NCI-H128 (cell line): ENCODE measurements at regions not wholly inside any gene's neighbourhood (a gene's known extent, or its start where the extent isn't known, plus 50 kb on each side); places are given as distances from the start of the nearest gene placed in this dataset.

Experiments used
- DNase-seq: peaks from one replicate; lab custom pipeline; 2025; ENCODE audit not compliant: unreplicated experiment; lab: John Stamatoyannopoulos, UW

DNA sequence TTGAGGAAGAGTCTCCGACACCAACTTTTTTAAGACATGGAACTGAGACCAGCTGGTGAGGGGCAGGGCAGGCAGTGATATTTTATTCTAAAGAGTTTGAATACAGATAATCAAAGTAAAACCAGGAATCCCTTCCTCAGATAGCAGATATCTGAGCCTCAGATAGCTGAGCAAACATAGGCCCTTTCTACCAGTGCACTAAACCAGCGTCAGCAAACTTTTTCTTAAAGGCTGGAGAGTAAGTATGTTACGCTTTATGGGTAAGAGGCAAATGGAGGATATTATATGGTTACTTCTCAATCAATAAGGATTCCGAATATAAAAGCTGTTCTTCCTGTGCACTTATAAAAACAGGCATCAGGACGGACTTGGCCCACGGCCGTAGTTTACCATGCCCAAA, 73.9 kb downstream of the WNT5A start:
- no peak for DNase-seq

DNA sequence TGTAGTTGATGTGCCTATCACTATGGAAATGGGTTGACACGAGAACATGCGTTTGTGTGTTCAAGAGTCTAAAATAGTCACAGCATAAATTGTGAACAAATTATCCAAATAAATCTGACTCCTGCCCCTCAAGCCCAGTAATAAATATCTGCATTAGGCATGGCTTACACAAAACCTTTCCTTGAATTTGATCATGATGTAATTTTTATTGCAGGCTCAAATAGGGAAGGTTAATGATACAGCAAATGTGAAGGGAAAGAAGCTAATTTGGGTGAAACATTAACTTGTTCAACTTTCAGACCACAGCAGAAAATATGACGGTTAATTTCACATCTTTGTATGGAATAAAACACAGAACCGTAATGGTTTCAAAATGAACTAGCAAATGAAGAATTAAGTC, 74.6 kb downstream of the WNT5A start:
- no peak for DNase-seq

DNA sequence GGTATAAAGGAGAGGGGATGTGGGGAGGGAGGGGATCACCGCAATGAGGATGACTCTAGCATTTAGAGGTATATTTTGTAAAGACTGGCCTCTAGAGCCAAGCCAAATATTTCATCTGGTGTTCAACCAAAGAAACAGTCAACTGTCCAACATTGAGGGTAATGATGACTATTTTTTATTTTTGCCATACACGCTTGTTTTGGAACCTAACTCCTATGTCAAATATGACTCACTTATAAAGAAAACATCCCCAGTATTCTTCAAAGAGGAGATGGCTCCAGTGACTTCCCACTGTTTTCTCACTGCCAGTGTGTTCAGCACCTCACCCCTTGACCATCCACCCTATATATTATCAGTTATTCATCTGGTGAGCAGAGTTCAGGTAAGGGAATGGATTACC, 77.3 kb downstream of the WNT5A start:
- no peak for DNase-seq

DNA sequence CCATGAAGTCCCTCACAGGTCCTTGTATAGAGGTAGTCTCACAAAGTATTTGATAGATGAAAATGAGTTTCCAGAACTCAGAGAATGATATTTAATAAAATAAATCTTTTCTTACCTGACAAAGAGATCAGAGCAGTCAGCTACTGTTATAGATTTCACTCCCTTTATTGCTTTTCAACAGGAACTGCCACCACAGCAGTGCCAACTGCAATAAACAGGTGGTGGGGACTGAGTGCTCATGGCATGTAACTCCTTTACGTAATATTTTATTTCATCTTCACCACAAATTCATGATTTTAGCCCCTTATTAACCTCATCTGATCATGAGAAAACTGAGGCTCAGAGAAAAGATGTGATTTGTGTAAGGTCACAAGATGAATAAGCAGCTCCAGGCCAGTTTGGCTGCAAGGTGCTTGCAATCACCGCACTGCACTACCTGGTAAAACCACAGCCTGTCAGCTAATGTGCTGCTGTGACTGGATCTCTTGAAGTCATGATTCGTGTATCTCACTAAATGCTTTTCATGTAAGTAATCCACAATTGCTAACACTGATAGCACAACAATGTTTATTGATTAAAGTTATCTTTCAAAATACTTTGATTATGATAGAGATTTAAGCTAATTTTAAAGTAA, 78.8 kb downstream of the WNT5A start:
- no peak for DNase-seq

DNA sequence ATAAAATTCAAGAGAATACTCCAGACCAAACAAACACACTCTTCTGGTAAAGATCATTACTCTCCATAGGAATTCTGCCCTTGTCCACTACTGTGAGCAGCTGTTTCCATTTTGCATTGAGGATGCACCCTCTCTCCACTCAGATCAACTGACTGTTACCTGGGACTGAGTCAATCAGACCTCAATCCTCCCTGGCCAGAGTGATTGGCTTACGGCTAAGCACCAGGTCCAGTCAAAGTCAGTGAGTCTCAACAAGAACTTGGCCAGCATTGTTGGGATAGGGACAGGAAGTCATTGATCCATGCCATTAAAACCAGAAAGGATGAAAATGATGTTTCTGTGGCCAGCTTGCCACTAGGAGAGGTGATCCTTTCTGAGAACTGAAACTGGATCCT, 79.7 kb downstream of the WNT5A start:
- DNase-seq = no peak

DNA sequence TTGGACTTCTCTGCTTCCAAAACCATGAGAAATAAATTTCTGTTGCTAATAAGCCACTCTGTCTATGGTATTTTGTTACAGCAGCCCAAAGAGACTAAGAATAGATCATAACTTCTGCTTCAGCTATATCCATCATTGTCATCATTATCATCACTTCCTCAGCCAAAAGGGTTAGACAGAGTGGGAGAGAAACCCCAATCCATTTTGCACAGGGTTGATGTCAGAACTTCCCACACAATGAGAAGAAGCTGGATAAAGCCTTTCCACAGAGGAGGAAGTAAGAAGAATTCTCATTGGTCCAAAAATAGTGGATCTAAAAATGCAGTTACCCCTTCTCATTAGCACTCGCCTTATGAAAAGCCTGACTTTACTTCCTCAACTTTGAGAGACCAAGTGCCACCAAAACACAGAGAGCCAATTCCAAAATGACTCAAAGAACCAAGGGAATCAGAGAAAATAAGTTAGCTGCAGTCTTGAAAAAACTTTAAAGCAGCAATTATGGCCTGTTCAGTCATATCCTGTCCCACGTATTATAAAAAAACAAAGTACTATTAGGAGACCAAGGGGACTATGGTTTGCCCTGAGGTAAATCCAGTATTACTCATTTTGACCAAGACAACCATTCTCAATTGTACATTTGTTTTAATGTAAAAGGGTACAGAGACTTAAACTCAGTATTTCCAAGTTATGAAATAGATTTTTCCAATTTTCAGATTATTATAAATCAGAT, 80.2 kb downstream of the WNT5A start:
- DNase-seq = no peak

DNA sequence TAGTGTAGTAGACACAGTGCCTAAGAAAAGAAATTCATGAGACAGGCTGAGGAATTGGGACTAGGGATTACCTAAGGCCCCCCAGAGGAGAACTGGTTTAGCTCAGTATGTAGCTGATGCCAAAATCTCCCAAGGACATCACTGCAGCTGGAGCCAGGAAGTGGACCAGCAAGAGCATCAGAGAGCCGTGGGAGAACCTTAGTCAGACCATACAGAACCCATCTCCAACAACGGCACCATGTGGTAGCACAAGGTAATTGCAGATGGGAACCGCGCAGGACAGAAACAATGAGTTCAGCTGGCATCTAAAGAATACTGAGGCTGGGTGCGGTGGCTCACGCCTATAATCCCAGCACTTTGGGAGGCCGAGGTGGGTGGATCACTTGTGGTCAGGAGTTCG, 81.7 kb downstream of the WNT5A start:
- no peak for DNase-seq

DNA sequence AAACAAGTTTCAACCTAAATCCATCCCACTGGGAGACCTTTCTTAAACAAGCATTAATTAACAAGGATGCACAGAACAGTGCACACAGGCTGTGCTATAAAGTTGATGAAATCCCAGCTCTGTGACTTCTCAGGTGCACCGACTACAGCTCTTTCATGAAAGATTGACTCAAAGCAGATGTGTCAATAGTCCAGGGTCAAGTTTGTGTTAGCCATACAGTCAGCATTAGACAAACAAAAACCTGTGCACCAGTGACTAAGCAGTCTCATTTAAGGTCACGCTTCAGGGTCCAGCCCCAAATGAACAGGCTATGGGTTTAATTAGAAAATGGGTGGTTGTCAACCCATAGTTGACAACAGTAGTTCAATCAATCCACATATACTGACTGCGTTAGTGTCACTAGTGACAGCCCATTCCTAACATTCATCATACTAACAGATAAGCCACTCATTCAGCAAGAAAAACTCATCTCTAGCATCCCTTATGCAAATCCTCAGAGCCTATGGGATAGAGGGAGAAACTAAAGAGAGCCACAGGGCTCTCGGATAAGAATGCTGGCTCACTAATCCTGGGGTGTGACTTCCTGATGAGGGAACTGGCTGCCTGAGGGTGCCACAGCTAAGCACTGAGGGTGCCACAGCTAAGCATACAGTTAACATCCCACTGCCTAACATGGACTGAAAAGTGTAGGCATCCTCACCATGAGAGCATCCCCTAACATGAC, 84.1 kb downstream of the WNT5A start:
- DNase-seq = no peak

DNA sequence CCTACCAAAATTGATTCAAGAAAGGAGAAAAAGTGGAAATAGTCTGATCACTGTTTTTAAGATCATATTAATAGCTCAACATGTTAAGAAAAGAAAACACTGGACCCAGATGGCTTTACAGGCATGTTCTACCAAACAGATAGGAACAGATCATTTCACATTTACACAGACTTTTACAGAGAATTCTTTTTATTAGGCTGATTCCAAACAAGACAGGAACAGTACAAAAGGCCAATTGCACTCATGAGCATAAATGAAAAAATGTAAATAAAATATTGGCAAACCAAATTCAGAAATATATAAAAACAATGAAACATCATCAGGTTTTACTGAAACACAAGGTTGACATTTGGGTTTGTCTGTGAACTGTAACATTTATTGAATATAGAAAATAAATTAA, 106.5 kb downstream of the WNT5A start:
- no peak for DNase-seq

DNA sequence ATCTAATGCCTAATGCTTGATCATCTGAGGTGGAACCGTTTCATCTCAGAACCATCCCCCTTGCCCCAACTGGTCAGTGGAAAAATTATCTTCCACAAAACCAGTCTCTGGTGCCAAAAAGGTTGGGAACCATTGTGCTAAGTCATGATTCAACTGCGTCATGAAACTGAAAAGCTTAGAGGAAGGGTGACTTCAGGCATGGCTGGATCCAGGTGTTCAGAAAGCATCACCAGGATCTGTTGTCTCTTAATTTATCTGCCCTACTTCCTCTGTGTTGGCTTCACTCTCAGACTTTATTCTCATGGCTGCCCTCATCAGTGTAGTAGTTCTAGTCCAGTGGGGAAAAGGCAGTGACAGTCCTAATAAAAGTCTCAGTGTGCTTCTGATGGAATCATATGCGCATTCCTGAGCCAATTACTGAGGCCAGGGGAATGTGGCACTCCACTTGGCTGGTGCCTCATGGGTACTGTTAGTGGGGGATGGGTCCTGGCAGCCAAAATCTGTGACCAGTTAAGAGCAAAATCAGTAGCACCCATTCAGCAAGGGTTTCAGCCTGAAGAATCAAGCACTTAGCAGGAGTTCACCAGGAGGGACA, 110.3 kb downstream of the WNT5A start:
- no peak for DNase-seq

DNA sequence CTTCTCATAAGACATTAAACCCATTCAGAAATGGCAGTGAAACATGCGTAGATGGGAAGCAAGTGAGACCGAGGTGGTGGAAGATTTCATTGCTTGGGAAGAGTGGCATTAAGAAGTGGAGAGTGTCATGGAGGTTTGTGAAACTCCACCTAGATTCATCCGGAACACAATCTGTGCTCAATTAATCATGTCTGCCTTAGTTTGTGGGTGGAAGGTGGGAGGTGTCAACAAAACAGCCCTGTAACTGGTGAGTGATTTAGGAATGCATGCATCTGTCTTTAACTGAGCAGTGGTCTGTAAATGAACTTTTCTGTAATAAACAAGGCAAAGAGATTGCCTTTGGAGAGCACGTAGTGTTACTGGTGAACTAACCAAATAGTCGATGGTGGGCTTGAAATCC, 113.7 kb downstream of the WNT5A start:
- DNase-seq = no peak

DNA sequence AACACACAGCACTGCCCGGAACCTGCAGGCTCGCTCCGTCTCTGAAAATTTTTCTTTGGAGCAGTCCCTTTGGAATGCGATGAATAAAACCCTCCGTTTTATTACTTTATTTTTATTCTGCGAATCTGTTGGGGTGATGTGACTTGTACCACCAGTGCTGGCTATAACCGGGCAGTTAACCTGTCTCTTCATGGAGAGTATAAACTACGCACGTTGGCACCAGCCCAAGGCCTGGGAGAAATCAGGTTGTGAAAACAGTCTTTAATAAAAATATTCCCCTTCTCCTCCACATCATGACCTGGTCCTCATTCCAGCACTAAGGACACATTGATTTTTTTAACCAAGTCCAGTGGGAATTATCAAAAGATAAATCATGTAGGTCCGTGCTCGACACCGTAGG, 116.8 kb downstream of the WNT5A start:
- DNase-seq = no peak

DNA sequence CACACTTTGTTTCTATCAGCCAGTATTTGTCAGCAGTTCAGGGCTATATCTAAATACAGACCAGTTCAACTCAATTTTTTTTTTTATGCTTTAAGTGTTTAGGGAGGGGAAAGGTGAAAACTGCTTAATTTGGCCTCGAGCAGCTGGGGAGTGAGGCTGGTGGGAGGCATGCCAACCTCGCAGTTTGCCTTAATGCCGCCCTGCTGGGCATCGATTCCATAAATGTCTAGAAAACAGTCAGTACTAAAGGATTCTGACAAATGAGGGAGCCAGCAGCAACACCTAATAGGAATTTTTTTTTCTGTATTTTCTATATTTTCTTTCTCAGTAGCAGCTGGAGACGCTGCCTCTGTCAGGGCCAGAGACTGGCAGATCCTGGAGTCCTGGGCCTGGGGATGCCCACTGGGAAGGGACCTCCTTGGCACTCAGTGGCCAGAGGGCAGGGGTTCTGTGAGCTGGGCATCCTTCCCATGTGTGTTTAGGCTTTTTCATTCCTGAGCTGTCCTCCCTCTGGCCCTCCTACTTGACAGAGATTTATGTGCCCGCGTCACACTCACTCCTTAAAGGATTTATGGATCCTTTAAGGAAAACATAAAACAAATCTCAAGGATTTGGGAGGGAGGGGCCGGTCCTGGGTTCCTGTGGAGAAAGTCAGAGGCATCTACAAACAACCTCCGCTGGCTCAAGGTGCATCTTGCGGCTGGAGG, 117.8 kb downstream of the WNT5A start:
- DNase-seq = no peak

DNA sequence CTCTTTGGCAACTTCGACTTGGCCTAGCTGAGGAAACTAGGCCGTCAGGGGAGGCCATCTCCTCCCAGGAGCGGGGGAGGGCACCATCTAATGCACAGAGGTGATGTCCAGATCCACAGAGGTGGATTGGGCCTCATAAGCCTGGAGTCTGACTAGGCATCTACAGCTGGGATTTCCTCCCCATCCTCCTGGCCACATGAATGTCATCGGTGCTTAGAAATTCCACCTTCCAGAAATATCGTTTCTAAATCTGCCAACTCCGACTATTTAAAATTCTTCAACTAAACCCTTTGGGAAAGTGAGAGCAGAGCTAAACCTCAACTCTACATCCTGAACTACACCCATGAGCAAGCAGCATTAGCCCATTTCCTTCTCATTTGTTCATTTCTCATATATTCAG, 118.7 kb downstream of the WNT5A start:
- no peak for DNase-seq

DNA sequence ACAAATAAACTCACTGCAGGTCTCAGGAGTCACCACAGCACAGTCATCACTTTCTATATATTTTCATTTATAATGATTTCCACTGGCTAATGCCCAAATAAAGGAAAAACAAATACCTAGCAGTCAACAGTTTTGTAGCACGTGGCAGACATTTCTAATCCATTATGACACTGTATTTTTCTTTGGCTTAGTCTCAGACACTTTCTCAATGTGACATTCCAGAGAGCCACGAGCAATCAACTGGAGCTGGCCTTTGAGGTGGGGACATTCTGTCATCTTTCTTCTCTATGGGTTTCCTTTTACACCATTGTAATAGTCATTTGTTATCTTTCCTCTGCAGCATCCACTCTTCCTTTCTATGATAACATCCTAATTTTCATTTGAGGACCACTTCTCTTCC, 119.7 kb downstream of the WNT5A start:
- no peak for DNase-seq

DNA sequence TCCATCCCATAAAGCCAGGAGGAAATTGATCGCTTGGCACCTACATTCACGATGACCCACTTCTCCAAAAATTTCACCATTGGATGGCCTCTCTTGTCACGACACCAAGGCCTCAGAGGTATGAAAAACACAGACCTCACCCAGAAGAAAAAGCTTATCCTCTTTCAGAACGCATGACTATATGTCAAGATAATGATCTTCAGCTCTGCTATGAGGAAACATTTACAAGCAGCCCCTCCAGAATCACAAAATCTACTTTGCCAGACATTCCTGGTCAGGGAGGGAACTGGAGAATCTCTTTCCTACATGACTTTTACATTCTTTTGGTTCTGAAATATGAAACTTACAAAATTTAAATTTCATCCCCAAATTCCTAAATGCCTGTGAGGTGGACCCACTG, 122.7 kb downstream of the WNT5A start:
- DNase-seq = no peak

DNA sequence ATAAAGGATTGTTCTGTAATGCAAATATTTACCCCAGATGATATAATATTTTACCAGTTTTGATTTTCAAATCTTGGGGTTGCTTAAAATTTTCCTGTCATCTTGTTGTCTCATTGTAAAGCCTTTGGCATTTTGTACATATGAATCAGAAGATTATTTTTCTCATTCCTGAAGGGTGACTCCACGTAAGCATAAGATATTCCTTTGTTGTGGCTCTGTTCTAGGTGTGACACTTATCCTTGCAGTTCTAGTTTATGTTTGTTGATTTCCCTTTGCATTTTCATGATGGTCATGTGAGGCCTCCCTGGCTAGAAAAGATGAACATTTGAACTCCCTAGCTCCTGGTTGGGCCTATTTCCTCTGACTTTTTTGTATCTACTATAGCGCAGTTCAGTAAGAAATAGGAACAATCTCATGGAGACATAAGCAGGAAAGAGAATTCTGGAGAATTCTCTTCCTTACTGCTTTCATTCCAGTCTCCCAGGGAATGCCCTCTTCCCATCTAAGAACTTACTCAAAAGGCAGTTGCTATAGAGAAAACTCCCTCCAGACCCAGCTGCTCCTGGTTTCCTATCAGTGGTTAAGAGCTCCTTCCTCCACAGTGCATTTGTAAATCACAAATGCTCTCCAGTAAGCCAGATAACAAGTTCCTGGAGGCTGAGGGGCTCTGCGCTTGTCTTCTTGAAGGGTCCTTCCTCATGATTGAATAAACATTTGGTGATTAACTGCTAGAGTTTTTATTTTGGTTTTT, 124.7 kb downstream of the WNT5A start:
- no peak for DNase-seq

DNA sequence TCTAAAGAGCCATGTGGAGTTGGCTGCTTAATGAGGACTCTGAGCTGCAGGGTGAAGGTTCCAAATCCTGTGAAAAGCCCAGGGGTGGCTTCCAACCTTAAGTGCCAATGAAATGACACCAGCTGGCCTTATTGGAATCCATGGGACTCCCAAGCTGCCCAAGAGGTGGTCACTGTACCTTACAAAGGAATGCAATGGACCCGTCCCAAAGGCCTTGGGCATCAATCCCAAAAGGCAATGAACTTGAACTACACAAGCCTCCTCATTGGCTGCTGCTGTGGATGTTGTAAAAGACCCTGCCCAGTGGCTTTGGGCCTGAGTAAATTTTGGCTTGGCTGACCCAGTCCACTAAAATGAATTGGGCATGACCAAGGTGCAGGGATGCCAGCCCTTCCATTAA, 129.3 kb downstream of the WNT5A start:
- no peak for DNase-seq

DNA sequence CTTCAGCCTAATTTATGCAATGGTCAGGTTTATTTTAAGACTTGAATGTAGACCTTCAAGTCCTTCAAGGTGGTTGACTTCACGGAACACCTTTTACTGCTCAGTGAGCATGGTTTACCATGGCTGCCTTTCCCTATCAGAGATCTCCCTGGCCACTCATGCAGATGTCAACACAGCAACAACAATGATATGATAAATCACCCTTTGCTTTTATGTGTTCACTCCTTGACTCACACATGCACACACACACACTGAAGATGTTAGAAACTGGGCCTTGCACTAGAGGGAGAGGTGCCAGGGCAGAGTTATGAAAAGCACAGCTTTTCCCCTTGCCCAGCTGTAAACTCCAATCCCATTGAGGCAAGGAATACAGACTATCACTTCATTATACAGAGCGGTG, 134.4 kb downstream of the WNT5A start:
- DNase-seq = no peak

DNA sequence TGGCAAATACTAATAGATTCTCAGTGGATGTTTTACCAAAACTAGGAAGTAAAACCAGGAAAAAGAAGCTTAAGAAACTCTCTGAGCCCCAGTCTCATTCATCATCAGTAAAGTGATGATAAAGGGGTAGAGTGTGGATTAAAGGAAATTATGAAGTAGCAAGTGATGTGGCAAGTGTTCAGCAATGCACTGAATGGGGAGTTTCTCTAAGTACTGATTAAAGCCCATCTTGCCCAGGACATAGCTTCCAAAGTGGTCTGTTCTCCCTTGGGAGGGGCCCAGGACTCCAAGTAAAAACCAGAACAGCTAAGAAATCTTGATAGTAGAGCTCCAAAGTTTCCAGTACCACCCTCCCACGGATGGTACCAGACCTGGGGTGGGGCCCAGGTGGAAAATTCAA, 137.3 kb downstream of the WNT5A start:
- DNase-seq = no peak
